HG03460 (cell line): ENCODE measurements at regions not wholly inside any gene's neighbourhood (a gene's known extent, or its start where the extent isn't known, plus 50 kb on each side); places are given as distances from the start of the nearest gene placed in this dataset.

Experiments
- ATAC-seq: cut with Tn5 transposase; IDR thresholded peaks from one replicate; pipeline ENCODE4 v1.9.1; 2021; ENCODE audit not compliant: unreplicated experiment

DNA sequence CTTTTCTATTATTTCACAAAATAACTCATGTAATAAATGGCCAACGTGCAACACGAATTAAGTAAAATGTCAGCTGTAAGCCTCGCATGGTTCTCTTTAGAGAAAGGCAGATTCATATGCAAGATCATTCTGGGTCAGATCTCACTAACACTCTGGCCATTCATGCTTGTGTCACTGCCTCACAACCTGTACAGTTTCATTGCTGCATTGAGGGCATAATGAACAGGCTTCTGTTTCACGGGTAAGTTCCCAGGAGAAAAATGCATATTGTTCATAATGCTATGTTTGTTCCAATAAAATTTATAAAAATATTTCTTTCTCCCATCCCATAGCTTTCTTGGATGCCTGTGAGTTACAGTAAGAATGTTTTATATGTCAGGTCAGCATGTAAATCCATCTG, 734.0 kb upstream of the ANKRD30A start:
- ATAC-seq = no peak

GRCh38 chr10:36390221-36390620, 735.2 kb upstream of the ANKRD30A start:
- ATAC-seq = no peak

DNA sequence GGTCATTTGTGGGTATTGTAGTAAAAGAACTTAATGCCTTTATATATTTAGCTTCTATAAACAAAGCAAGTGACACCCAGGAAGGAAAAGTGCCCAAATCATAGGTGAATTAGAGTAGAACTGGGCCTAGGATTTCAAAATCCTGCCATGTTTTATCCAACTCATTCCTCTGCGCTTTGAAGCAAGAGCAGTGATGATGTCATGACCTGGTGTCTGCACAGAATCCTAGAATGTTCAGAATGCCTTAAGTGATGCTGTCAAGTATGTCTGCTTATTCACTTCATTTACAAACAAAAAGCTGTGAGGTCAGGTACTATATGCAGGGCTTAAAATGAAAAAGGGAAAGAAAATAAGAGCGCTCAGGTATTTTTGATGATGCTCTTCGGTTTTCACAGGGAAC, 737.2 kb upstream of the ANKRD30A start:
- ATAC-seq = no peak

DNA sequence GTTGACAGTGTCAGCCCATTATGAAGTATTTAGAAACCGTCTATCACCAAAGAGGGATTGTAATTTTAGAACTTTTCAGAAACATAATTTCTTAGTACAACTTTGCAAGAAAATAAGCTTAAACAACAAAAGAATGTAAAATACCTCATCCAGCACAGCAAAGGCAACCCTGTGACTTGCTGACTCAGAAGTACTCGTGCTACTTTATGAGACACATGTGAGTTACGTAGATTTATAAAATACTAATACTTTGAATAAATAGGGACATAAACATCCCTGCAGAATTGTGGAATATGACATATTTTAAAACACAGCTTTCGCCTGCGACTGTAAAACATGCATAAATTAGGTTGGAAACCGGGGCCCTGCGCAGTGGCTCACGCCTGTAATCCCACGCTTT, 739.7 kb upstream of the ANKRD30A start:
- no peak for ATAC-seq

DNA sequence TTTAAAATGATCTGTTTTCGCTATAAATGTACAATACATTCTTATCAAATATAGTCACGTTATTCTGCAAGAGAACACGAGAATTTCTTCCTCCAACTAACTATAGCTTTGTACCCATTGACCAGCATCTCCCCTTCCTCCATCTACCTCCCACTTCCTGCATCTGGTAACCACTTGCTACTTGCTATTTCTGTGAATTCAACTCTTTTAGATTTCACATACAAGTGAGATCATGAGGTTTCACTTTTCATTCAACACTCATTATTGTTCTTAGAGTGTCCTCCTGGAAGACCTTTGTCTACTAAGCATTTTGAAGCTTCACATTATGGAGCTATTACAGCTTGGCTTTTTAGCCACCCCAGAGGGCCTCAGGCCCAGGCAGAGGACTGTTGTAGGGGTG, 741.3 kb upstream of the FZD8 start:
- ATAC-seq = no peak

GRCh38 chr10:36381748-36382147, 739.7 kb upstream of the FZD8 start:
- no peak for ATAC-seq

DNA sequence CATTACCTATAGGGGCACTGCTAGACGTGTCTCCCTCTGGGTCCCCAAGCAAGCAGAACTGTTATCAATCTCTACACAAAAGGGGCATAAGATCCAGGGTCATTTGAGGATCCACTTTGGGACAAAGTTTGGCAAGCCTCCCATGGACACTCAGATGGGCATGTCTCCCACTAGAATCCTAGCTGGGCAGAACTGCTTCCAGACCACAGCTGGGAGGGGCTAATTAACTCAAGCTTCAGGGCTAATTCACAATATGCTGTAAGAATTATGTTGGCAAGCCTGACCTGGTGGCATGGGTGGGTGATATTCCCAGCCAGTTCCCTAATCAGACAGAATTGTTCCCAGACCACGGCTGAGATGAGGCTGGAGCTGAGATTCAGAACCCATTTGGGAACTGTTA, 738.4 kb upstream of the FZD8 start:
- ATAC-seq = no peak

DNA sequence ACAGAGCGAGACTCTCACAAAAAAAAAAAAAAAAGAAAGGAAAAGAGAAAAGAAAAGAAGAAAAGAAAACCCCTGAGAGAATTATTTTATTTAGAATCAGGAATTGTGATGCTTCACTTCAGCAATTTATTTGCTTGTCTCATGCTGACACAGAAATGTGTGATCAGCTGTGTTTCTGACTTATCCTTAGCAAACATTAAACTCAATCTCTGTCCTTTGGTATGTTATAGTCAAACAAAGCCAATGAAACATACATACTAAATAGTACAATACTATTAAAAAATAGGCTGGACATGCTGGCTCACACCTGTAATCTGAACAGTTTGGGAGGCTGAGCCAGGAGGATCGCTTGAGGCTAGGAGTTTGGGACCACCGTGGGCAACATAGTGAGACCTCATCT, 733.0 kb upstream of the FZD8 start:
- no peak for ATAC-seq

GRCh38 chr10:36373424-36374096, 731.5 kb upstream of the FZD8 start:
- no peak for ATAC-seq

GRCh38 chr10:36367362-36367761, 725.3 kb upstream of the FZD8 start:
- ATAC-seq = no peak

DNA sequence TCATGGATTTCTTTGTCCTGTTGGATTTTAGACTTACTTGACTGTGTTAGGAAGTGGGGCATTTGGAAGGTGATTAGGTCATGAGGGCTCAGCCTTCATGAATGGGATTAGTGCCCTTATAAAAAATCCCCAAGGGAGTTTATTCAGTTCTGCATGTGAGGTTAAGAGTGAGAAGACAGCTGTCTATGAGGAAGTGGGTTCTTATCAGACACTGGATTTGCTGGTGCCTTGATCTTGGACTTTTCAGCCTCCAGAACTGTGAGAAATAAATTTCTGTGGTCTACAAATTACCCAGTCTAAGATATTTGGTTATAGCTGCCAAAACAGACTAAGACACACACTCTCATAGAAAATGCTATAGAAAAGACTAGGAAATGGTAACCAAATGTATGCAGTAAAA, 724.7 kb upstream of the FZD8 start:
- no peak for ATAC-seq

GRCh38 chr10:36366065-36366464, 724.0 kb upstream of the FZD8 start:
- no peak for ATAC-seq

GRCh38 chr10:36362257-36362656, 720.2 kb upstream of the FZD8 start:
- ATAC-seq = no peak

DNA sequence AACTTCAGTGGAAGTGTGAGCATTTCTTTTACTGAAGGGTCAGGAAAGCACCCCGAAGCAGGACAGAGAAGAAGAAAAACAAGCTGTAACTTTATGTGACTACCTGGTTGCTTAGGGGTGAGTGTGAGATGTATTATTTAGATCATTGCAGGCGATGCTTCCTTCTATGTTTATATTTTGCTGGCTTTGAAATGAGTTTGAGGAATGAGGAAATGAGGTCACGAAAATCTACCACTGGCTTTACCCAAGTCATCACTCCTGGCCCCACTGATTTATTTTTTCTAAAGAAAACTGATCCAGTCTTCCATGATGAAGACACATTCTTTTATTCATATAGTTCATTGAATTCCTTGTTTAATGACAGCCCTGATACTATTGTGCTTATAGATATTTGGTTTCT, 716.6 kb upstream of the FZD8 start:
- ATAC-seq = no peak

- ATAC-seq = no peak
Observed at GRCh38 chr10:36354633-36355032, 712.5 kb upstream of the FZD8 start.

DNA sequence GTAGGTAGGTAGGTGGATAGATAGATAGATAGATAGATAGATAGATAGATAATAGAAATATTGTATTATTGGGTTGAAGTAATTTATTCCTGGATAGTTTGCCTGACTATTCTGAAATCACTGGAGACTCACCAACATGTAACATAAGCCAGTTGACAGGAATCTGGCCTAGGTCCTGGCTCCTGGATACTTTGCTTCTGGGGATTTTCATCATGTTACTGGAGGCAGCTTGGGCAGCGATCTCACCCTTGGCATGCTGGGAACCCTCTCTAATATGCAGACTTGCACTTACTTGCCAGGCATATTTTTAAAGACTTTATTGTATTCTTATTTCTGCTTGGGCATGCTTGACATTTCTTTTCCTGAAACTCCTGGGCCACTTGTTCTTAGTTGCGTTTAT, 709.1 kb upstream of the FZD8 start:
- ATAC-seq = no peak

GRCh38 chr10:36349445-36350078, 707.5 kb upstream of the FZD8 start:
- ATAC-seq = no peak

DNA sequence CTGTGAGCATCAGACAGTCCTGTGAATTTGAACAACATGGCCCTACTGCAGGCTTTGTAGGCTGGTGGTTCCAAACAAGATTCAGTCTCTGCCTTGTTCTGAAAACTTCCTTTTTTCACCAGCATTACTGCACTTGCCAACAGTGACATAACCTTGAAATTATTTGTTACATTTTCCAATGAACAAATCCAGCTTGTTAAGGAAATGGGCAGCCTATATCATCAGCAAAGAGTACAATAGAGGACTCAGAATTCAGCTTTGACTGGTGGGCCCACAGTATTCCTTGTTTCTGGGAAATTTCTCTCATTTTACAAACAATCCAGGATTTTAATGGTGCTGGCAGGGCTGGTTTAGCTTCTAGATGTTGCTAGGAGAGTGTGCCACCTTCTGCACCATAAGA, 703.7 kb upstream of the FZD8 start:
- no peak for ATAC-seq

- no peak for ATAC-seq
Observed at GRCh38 chr10:36345175-36345533, 703.1 kb upstream of the FZD8 start.

- ATAC-seq = no peak
Observed at GRCh38 chr10:36344240-36345174, 702.4 kb upstream of the FZD8 start.

- ATAC-seq = no peak
Observed at GRCh38 chr10:36342781-36343180, 700.7 kb upstream of the FZD8 start.

GRCh38 chr10:36341471-36341870, 699.4 kb upstream of the FZD8 start:
- no peak for ATAC-seq
